GM03348 (cell line): ENCODE measurements at regions not wholly inside any gene's neighbourhood (a gene's known extent, or its start where the extent isn't known, plus 50 kb on each side); places are given as distances from the start of the nearest gene placed in this dataset.
A peak's percentile ranks its signal among the peaks of the same experiment; 100 is the strongest.
"Not testable (repeated sequence)": the region's sequence is repeated elsewhere in the genome, so short reads cannot be mapped to it uniquely, and the experiment has no call there.

Experiments used
- DNase-seq: peaks from one replicate; pipeline ENCODE4 v3.0.0; 2012; ENCODE audit warnings: low spot score

- DNase-seq, result not testable (repeated sequence)
These were observed 162.2 kb upstream of the PTPN20 start for GRCh38 chr10:46749003-46749402.

- DNase-seq, result not testable (repeated sequence)
These were observed 161.8 kb upstream of the PTPN20 start for GRCh38 chr10:46749470-46749869.

GRCh38 chr10:46753763-46754162 is 157.5 kb upstream of the PTPN20 start:
- DNase-seq, result not testable (repeated sequence)

GRCh38 chr10:46761471-46761870 is 149.8 kb upstream of the PTPN20 start:
- DNase-seq, result not testable (repeated sequence)

GRCh38 chr10:46768515-46769291 is 142.5 kb upstream of the PTPN20 start:
- not testable (repeated sequence) for DNase-seq

- DNase-seq, result not testable (repeated sequence)
These were observed 137.9 kb upstream of the PTPN20 start for GRCh38 chr10:46773178-46773896.

GRCh38 chr10:46773897-46774236 is 137.4 kb upstream of the PTPN20 start:
- DNase-seq, result peak; percentile 0

GRCh38 chr10:46774366-46774765 is 136.9 kb upstream of the PTPN20 start:
- DNase-seq, result not testable (repeated sequence)

GRCh38 chr10:46774945-46775667 is 136.1 kb upstream of the PTPN20 start:
- not testable (repeated sequence) for DNase-seq

GRCh38 chr10:46775668-46776059 is 135.6 kb upstream of the PTPN20 start:
- not testable (repeated sequence) for DNase-seq

GRCh38 chr10:46779571-46779970 is 131.7 kb upstream of the PTPN20 start:
- DNase-seq, result not testable (repeated sequence)

GRCh38 chr10:46780164-46780563 is 131.1 kb upstream of the PTPN20 start:
- not testable (repeated sequence) for DNase-seq

- not testable (repeated sequence) for DNase-seq
These were observed 130.2 kb upstream of the PTPN20 start for GRCh38 chr10:46781001-46781400.

GRCh38 chr10:46782001-46782874 is 129.0 kb upstream of the PTPN20 start:
- DNase-seq, result not testable (repeated sequence)

GRCh38 chr10:46784665-46785064 is 126.6 kb upstream of the PTPN20 start:
- not testable (repeated sequence) for DNase-seq

GRCh38 chr10:46786125-46786517 is 125.1 kb upstream of the PTPN20 start:
- DNase-seq, result not testable (repeated sequence)

- peak; percentile 27 for DNase-seq
These were observed 124.5 kb upstream of the PTPN20 start for GRCh38 chr10:46786518-46787320.

GRCh38 chr10:46787321-46787615 is 124.0 kb upstream of the PTPN20 start:
- DNase-seq, result peak; percentile 33

- not testable (repeated sequence) for DNase-seq
These were observed 118.4 kb upstream of the PTPN20 start for GRCh38 chr10:46792657-46793357.

- not testable (repeated sequence) for DNase-seq
These were observed 114.9 kb upstream of the PTPN20 start for GRCh38 chr10:46796351-46796750.
